Cardiac muscle cell (in vitro differentiated cells and primary cell): ENCODE measurements at regions not wholly inside any gene's neighbourhood (a gene's known extent, or its start where the extent isn't known, plus 50 kb on each side); places are given as distances from the start of the nearest gene placed in this dataset.

ENCODE experiments used
- DNase-seq, 2 donors: peaks; one replicate each; pipeline versions ENCODE4 v3.0.0 to v3.0.0-alpha.2; 2010 to 2017; ENCODE audit warnings: low read depth in 1 of 2, low spot score in 1 of 2
- H3K27ac ChIP-seq: fragments of 200-600 bp; sonication (generic); 2 replicates; pipeline ENCODE4 v1.5.1; 2016
- H3K27me3 ChIP-seq: fragments of 200-600 bp; sonication (generic); 2 replicates; pipeline ENCODE4 v1.6.0; 2016; ENCODE audit warnings: control low read depth
- H3K36me3 ChIP-seq: fragments of 200-600 bp; sonication (generic); 2 replicates; pipeline ENCODE4 v1.5.1; 2016; ENCODE audit warnings: control low read depth
- H3K4me1 ChIP-seq: fragments of 200-600 bp; sonication (generic); 2 replicates; pipeline ENCODE4 v1.8.1; 2017; ENCODE audit warnings: low read depth, mild to moderate bottlenecking, mixed run types
- H3K4me3 ChIP-seq: fragments of 200-600 bp; sonication (generic); 2 replicates; pipeline ENCODE4 v1.5.1; 2016; ENCODE audit warnings: mild to moderate bottlenecking
- H3K9me3 ChIP-seq: fragments of 200-600 bp; sonication (generic); 2 replicates; pipeline ENCODE4 v1.5.1; 2017; ENCODE audit warnings: low read depth, mild to moderate bottlenecking, control low read depth
- CTCF ChIP-seq: IDR thresholded peaks from 2 replicates; pipeline ENCODE4 v1.5.1; 2012; ENCODE audit warnings: low read depth, mild to moderate bottlenecking, low read length

- no peak overlapping the region for H3K4me3 ChIP-seq
Observed at GRCh38 chr12:23433121-23433520, 516.3 kb downstream of the SOX5 start.

GRCh38 chr12:23434154-23434553, 515.3 kb downstream of the SOX5 start:
- H3K4me1 ChIP-seq = peaks cover 8% of the 10 kb centered on the region
- H3K4me3 ChIP-seq = no peak overlapping the region
- no peaks in the 10 kb centered on the region for H3K9me3 ChIP-seq
- no peak overlapping the region for H3K27ac ChIP-seq
- DNase-seq = no peak
- H3K36me3 ChIP-seq = no peaks in the 10 kb centered on the region
- TF ChIP-seq CTCF = no peak
- H3K27me3 ChIP-seq = no peaks in the 10 kb centered on the region

More at GRCh38 chr12:23433121-23433520, 516.3 kb downstream of the SOX5 start:
- H3K9me3 ChIP-seq = no peaks in the 10 kb centered on the region
- H3K27me3 ChIP-seq = no peaks in the 10 kb centered on the region
- TF ChIP-seq CTCF = no peak
- H3K27ac ChIP-seq = no peak overlapping the region
- H3K4me1 ChIP-seq = peaks cover 8% of the 10 kb centered on the region
- no peak for DNase-seq
- H3K36me3 ChIP-seq = no peaks in the 10 kb centered on the region

- Histone ChIP-seq H3K27ac (no peak overlapping the region), H3K9me3 (no peaks in the 10 kb centered on the region), H3K4me3 (no peak overlapping the region), H3K27me3 (no peaks in the 10 kb centered on the region), H3K4me1 (no peaks in the 10 kb centered on the region), H3K36me3 (no peaks in the 10 kb centered on the region)
- DNase-seq = no peak
- TF ChIP-seq CTCF = no peak
Observed at GRCh38 chr12:23446746-23447145, 502.7 kb downstream of the SOX5 start.

DNA sequence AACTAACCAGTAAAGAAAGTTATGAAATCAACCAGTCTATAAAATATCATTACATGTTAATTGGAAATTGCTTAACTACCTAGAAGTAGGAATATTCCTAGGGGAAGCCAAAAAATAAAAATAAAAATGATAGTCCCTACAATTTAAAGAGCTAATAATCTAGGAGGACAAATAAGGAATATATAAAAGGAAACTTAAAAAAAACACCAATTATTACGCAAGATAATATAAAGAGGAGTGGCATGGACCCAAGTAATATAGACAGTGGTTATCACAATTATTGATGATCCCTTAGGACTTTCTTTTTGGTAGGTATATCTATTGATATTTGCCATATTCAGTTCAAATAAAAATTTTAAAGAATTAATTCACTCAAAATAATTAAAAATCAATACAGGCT, 498.7 kb downstream of the SOX5 start:
- no peak overlapping the region for H3K4me3 ChIP-seq
- H3K9me3 ChIP-seq = no peaks in the 10 kb centered on the region
- H3K36me3 ChIP-seq = no peaks in the 10 kb centered on the region
- no peak overlapping the region for H3K27ac ChIP-seq
- no peaks in the 10 kb centered on the region for H3K27me3 ChIP-seq
- H3K4me1 ChIP-seq = no peaks in the 10 kb centered on the region
- no peak for DNase-seq
- no peak for TF ChIP-seq CTCF

DNA sequence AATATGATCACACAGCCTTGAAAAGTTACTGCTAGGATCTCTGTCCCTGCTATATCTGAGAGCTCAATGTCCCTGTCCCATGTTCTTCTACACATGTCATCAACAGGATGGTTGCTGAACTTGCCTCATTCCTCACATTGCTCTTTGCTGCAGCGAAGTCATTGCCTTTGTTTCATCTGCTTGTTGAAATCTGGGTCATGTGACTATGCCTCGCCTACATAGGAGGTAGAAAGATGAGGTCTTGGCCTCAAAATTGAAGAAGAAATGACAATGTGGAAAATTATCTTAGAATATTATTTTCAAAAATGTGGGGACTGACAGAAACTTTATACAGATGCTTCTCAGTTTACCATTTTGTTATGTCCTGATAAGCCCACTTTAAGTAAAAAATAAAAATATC, 494.2 kb downstream of the SOX5 start:
- no peak for DNase-seq
- H3K36me3 ChIP-seq = no peaks in the 10 kb centered on the region
- H3K4me3 ChIP-seq = no peak overlapping the region
- no peak overlapping the region for H3K27ac ChIP-seq
- no peaks in the 10 kb centered on the region for H3K4me1 ChIP-seq
- H3K27me3 ChIP-seq = no peaks in the 10 kb centered on the region
- no peak for TF ChIP-seq CTCF
- H3K9me3 ChIP-seq = no peaks in the 10 kb centered on the region

GRCh38 chr12:23458640-23459039, 490.8 kb downstream of the SOX5 start:
- no peak for TF ChIP-seq CTCF
- no peaks in the 10 kb centered on the region for H3K27me3 ChIP-seq
- no peak overlapping the region for H3K4me3 ChIP-seq
- DNase-seq = no peak
- no peaks in the 10 kb centered on the region for H3K9me3 ChIP-seq
- no peaks in the 10 kb centered on the region for H3K4me1 ChIP-seq
- no peak overlapping the region for H3K27ac ChIP-seq
- H3K36me3 ChIP-seq = no peaks in the 10 kb centered on the region
